ENCODE measurements at regions not wholly inside any gene's neighbourhood (a gene's known extent, or its start where the extent isn't known, plus 50 kb on each side); places are given as distances from the start of the nearest gene placed in this dataset.

DNA sequence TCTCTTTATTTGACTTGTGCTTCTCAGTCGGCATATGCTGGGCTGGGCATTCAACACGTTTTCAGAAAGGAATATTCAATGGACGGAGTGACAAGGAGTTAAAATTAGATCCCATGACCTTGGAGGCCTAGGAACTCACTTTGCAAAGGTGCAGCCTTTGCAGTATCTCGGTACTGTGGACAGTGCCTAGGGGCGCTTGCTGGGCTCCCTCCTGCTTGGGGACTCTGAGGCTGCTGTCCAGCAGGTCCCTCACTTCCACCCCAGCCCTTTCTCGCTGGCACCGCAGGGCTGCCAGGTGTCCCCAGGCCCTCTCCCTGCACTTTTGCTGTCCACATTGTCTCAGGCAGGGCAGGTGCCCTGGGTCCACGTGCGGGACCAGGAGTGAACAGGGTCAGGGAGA lies 255.5 kb upstream of the B3GAT1 start:
- no peaks in the 10 kb centered on the region for H3K36me3 ChIP-seq (ENCODE audit: control insufficient read depth in 2 of 2, insufficient read depth in 2 of 2, low read length in 2 of 2)
- no peak overlapping the region for H3K4me3 ChIP-seq (ENCODE audit: low read length in 2 of 2)
- peaks cover 3 to 9% of the 10 kb centered on the region in 2 donors for H3K27me3 ChIP-seq (ENCODE audit: control insufficient read depth in 1 of 2, insufficient read depth in 2 of 2, low read length in 2 of 2)
- H3K27ac ChIP-seq (ENCODE audit: low read length) = no peak overlapping the region
- peaks cover 0 to 5% of the 10 kb centered on the region in 2 donors for H3K9me3 ChIP-seq (ENCODE audit: control insufficient read depth in 2 of 2, low read length in 2 of 2)
- H3K9ac ChIP-seq (ENCODE audit: low read length in 2 of 2) = no peak overlapping the region
- no peaks in the 10 kb centered on the region for H3K4me1 ChIP-seq (ENCODE audit: control insufficient read depth, insufficient read depth, low read length)

DNA sequence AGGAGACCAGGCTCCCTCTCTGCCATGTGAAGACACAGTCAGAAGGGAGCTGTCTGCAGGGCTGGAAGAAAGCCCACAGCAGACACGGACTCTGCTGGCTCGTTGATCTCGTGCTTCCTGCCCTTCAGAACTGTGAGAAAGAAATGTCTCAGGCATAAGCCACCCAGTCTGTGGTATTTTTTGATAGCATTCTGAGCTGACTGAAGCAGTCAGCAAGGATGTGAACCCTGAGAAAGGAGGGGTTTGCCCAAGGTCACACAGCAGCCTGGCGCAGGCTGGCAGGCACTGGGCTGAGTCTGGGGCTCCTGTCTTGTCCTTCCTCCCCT lies 255.1 kb upstream of the B3GAT1 start:
- Histone ChIP-seq H3K4me3 (ENCODE audit: low read length in 2 of 2) (no peak overlapping the region), H3K27ac (ENCODE audit: low read length) (no peak overlapping the region), H3K9ac (ENCODE audit: low read length in 2 of 2) (no peak overlapping the region), H3K27me3 (ENCODE audit: control insufficient read depth in 1 of 2, insufficient read depth in 2 of 2, low read length in 2 of 2) (peaks cover 3 to 9% of the 10 kb centered on the region in 2 donors), H3K9me3 (ENCODE audit: control insufficient read depth in 2 of 2, low read length in 2 of 2) (peaks cover 0 to 5% of the 10 kb centered on the region in 2 donors), H3K36me3 (ENCODE audit: control insufficient read depth in 2 of 2, insufficient read depth in 2 of 2, low read length in 2 of 2) (no peaks in the 10 kb centered on the region), H3K4me1 (ENCODE audit: control insufficient read depth, insufficient read depth, low read length) (no peaks in the 10 kb centered on the region)

DNA sequence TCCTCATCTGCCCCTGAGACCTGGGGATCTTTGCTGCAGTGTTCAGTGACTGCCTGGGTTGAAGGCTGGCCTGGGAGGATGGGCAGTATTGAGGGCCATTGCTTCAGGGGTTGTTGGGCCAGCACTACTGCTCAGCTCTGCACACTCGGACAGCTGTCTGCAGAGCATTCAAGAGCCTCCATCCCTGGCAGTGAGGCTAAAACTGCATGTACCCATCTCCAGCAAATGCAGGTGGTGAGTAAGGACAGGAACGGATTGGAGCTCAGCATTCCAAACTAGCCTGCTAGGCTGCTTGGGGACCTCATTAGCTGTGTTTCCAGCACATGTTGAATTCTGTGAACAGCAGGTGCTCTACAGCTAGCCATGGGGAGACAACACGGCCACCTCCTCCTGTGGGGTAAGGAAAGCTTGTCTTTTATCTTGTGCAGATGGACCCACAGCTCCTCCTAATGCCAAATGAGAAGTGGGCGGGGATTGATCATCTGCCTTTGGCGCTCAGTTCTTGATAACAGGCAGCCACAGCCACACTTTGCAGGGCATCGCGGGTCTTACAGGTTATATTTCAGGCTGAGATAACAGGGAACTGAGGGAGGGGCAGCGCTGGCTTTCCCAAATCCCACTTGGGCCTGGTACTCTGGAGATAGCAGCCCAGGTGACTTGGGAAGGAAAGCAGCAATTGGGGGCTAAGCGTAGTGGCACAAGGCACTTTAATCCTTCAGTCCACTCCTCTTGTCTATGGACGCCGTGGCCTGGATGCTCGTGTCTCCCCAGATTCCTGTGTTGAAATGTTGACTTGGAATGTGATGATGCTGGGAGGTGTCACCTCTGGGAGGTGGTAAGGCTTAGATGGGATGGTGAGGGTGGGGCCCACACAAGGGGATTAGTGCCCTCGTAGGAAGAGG lies 254.5 kb upstream of the B3GAT1 start:
- Histone ChIP-seq H3K27ac (ENCODE audit: low read length) (no peak overlapping the region), H3K9ac (ENCODE audit: low read length in 2 of 2) (no peak overlapping the region), H3K9me3 (ENCODE audit: control insufficient read depth in 2 of 2, low read length in 2 of 2) (peaks cover 0 to 5% of the 10 kb centered on the region in 2 donors), H3K36me3 (ENCODE audit: control insufficient read depth in 2 of 2, insufficient read depth in 2 of 2, low read length in 2 of 2) (no peaks in the 10 kb centered on the region), H3K27me3 (ENCODE audit: control insufficient read depth in 1 of 2, insufficient read depth in 2 of 2, low read length in 2 of 2) (peaks cover 3 to 9% of the 10 kb centered on the region in 2 donors), H3K4me3 (ENCODE audit: low read length in 2 of 2) (no peak overlapping the region), H3K4me1 (ENCODE audit: control insufficient read depth, insufficient read depth, low read length) (no peaks in the 10 kb centered on the region)

DNA sequence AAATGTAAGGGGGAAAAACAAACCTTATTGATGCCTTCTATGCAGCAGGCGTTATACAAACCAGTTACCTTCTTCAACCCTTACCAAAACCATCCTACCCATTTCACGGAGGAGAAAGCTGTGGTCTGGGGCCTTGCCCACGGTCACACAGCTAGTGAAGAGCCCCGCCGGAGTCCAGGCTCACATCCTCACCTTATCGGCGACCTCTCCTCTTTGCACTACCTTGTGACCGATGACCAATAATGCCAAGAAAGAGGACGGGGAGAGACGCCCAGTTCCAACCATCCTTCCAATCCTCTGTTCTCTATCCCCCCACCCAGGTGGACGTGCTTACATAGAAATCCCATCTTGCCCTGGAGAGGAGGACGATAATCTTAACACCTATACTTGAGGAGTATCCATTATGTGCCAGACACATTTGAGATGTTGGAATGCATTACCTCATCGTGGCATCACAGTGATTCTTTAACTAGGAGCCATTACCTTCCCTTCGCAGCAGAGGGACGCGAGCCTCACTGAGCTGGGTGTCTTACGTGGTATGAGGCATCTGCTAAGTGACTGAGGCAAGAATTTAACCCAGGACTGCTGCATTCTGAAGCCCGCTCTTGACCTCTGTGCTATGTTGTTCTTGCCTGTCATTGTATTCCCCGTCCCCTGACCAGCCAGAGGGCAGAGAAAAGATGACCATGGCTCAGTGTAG lies 253.7 kb upstream of the B3GAT1 start:
- Histone ChIP-seq H3K4me3 (ENCODE audit: low read length in 2 of 2) (no peak overlapping the region), H3K27me3 (ENCODE audit: control insufficient read depth in 1 of 2, insufficient read depth in 2 of 2, low read length in 2 of 2) (peaks cover 3 to 7% of the 10 kb centered on the region in 2 donors), H3K9ac (ENCODE audit: low read length in 2 of 2) (no peak overlapping the region), H3K9me3 (ENCODE audit: control insufficient read depth in 2 of 2, low read length in 2 of 2) (peaks cover 0 to 5% of the 10 kb centered on the region in 2 donors), H3K4me1 (ENCODE audit: control insufficient read depth, insufficient read depth, low read length) (no peaks in the 10 kb centered on the region), H3K36me3 (ENCODE audit: control insufficient read depth in 2 of 2, insufficient read depth in 2 of 2, low read length in 2 of 2) (no peaks in the 10 kb centered on the region), H3K27ac (ENCODE audit: low read length) (no peak overlapping the region)

DNA sequence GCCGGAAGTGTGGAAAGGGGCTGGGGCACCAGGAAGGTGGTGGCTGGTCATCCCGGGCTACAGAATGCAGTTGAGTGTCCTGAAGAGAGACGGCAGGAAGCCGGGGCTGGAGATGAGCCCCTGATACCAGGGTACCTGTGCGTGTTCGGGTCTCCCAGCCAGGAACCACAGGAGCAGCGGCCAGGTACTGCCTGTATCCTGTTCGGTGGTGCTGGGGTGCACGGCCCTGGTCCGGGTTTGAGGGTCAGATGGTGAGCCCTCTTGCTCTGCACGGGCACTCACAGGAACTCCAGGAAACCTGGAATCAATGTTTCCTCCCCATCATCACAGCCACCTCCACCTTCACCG lies 253.1 kb upstream of the B3GAT1 start:
- no peaks in the 10 kb centered on the region for H3K4me1 ChIP-seq (ENCODE audit: control insufficient read depth, insufficient read depth, low read length)

DNA sequence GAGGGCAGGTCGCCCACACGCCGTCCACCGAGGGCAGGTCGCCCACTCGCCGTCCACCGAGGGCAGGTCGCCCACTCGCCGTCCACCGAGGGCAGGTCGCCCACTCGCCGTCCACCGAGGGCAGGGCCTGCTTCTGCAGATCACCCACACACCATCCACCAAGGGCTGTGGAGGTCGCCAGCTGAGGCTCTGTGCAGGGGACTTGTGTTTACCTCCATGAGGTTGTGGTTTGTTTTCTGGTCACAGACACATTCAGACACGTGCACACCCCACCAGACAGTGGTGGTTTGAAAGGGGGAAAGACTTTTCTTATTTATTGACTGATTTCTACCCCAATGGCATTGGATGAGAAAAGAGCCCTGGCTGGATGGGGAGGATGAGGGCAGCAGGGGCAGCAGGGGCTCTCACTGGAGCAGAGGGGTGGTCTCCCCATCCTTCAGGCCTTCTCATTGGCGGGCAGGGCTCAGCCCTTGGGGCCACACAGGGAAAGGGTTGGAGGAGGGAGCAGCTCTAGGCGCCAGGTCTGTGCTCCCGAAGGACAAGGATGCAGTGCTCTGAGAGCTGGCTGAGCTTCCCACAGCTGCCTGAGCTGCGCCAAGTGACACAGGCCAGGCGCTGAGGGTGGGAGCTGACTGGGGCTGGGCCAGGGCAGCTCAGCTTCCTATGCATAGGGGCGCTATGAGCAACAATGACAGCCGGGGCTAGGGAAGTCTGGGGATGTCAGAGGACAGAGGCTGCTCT lies 252.6 kb upstream of the B3GAT1 start:
- Histone ChIP-seq H3K27me3 (ENCODE audit: control insufficient read depth in 1 of 2, insufficient read depth in 2 of 2, low read length in 2 of 2) (peaks cover 0 to 5% of the 10 kb centered on the region in 2 donors), H3K9me3 (ENCODE audit: control insufficient read depth in 2 of 2, low read length in 2 of 2) (peaks cover 0 to 5% of the 10 kb centered on the region in 2 donors), H3K4me3 (ENCODE audit: low read length in 2 of 2) (no peak overlapping the region), H3K27ac (ENCODE audit: low read length) (no peak overlapping the region), H3K9ac (ENCODE audit: low read length in 2 of 2) (no peak overlapping the region), H3K36me3 (ENCODE audit: control insufficient read depth in 2 of 2, insufficient read depth in 2 of 2, low read length in 2 of 2) (no peaks in the 10 kb centered on the region), H3K4me1 (ENCODE audit: control insufficient read depth, insufficient read depth, low read length) (no peaks in the 10 kb centered on the region)

More for the DNA sequence above, 253.1 kb upstream of the B3GAT1 start:
- Histone ChIP-seq H3K27ac (ENCODE audit: low read length) (no peak overlapping the region), H3K27me3 (ENCODE audit: control insufficient read depth in 1 of 2, insufficient read depth in 2 of 2, low read length in 2 of 2) (peaks cover 3 to 7% of the 10 kb centered on the region in 2 donors), H3K36me3 (ENCODE audit: control insufficient read depth in 2 of 2, insufficient read depth in 2 of 2, low read length in 2 of 2) (no peaks in the 10 kb centered on the region), H3K4me3 (ENCODE audit: low read length in 2 of 2) (no peak overlapping the region), H3K9ac (ENCODE audit: low read length in 2 of 2) (no peak overlapping the region), H3K9me3 (ENCODE audit: control insufficient read depth in 2 of 2, low read length in 2 of 2) (peaks cover 0 to 5% of the 10 kb centered on the region in 2 donors)

DNA sequence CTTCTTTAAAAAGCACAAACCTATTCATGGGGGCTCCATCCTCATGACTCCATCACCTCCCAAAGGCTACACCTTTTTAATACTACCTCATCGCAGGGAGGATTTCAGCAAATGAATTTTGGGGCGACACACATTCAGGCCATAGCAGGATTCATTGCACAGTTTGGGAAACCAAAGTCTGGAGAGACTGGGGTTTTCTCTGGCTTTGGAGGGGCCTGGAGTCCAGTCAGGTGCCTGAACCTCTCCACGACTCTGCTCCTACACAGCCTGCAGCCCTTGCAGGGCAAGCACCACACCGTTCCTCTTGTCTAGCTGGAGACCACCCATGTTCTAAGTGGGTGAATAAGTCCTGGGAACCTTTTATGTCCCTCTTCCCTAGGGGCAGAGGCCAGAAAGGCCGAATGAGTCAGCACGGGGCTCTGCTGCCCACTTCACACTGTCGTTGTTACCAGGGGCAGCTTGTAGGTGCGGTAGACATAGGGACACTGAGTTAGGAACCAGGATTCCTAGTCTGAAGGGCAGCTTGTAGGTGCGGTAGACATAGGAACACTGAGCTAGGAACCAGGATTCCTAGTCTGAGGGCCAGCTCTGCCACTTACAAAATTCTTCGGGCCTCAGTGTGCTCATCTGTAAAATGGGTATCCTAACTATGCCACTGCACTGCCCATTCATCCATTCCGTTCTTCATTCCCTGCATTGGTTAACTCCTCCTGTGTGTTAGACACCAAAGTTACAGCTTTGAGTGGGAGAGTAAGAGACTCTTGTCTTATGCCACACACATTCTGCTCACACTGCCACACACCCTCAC lies 251.7 kb upstream of the B3GAT1 start:
- no peaks in the 10 kb centered on the region for H3K36me3 ChIP-seq (ENCODE audit: control insufficient read depth in 2 of 2, insufficient read depth in 2 of 2, low read length in 2 of 2)
- no peak overlapping the region for H3K9ac ChIP-seq (ENCODE audit: low read length in 2 of 2)

DNA sequence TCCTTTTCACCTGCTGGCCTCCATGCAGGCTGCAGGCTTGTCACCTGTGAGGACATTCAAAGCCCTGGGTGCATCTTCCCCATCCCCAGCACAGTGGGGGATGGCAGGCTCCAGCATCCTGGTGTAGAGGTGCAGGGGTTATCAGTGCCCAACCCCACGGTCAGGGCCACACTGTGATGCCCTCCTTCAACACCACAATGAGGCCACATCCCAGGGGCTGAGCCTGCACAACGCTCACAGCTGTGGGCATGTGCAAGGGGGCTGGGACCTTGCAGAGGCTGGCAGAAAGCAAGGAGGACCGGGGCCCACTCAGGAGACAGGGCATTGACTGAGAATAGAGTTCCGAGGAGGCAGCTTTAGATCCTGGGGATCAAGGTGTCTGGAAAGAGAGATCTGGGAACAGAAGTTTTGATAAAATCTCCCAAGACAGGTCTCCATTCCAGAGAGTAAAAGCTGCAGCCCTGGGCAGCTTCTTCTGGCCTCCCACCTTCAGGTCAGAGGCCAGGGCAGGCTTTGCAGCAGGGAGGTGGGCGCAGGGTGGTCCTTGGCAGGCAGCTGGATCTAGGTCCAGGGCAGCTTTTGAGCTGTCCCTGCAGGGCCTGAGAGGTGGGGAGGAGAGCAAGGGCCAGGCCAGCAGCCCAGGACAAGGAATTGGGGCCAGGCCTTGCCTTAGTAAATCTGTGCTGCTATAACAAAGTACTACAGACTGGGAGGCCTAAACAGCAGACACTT lies 250.8 kb upstream of the B3GAT1 start:
- no peaks in the 10 kb centered on the region for H3K4me1 ChIP-seq (ENCODE audit: control insufficient read depth, insufficient read depth, low read length)
- H3K27ac ChIP-seq (ENCODE audit: low read length) = no peak overlapping the region
- peaks cover 0 to 7% of the 10 kb centered on the region in 2 donors for H3K9me3 ChIP-seq (ENCODE audit: control insufficient read depth in 2 of 2, low read length in 2 of 2)
- H3K36me3 ChIP-seq (ENCODE audit: control insufficient read depth in 2 of 2, insufficient read depth in 2 of 2, low read length in 2 of 2) = no peaks in the 10 kb centered on the region
- no peak overlapping the region for H3K4me3 ChIP-seq (ENCODE audit: low read length in 2 of 2)
- H3K9ac ChIP-seq (ENCODE audit: low read length in 2 of 2) = no peak overlapping the region
- H3K27me3 ChIP-seq (ENCODE audit: control insufficient read depth in 1 of 2, insufficient read depth in 2 of 2, low read length in 2 of 2) = peaks cover 0 to 2% of the 10 kb centered on the region in 2 donors

More for the DNA sequence above, 251.7 kb upstream of the B3GAT1 start:
- no peak overlapping the region for H3K4me3 ChIP-seq (ENCODE audit: low read length in 2 of 2)
- H3K27ac ChIP-seq (ENCODE audit: low read length) = no peak overlapping the region
- H3K27me3 ChIP-seq (ENCODE audit: control insufficient read depth in 1 of 2, insufficient read depth in 2 of 2, low read length in 2 of 2) = no peaks in the 10 kb centered on the region
- H3K9me3 ChIP-seq (ENCODE audit: control insufficient read depth in 2 of 2, low read length in 2 of 2) = peaks cover 0 to 5% of the 10 kb centered on the region in 2 donors
- no peaks in the 10 kb centered on the region for H3K4me1 ChIP-seq (ENCODE audit: control insufficient read depth, insufficient read depth, low read length)

DNA sequence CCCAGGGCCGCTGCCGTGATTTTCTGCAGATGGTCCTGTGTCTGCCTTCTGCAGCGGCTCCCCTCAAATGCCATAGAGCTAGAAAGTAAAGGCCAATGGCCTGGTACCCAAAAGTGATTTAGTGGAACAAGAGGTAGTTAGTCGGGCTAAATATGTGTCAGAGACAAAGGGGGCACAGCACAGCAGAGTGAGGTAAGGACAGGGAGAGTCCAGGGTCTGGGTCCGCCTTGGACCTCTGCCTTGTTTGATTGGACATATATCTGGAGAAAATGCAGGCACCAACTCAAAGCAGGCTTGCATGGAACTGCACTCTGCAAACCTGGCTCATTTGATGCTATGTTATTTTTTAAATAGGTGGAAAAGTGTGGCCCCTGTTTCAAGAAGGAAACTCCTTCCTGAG lies 249.6 kb upstream of the B3GAT1 start:
- no peak overlapping the region for H3K9ac ChIP-seq (ENCODE audit: low read length in 2 of 2)
- H3K27ac ChIP-seq (ENCODE audit: low read length) = no peak overlapping the region
- no peak overlapping the region for H3K4me3 ChIP-seq (ENCODE audit: low read length in 2 of 2)
- H3K4me1 ChIP-seq (ENCODE audit: control insufficient read depth, insufficient read depth, low read length) = no peaks in the 10 kb centered on the region
- peaks cover 0 to 2% of the 10 kb centered on the region in 2 donors for H3K27me3 ChIP-seq (ENCODE audit: control insufficient read depth in 1 of 2, insufficient read depth in 2 of 2, low read length in 2 of 2)
- H3K9me3 ChIP-seq (ENCODE audit: control insufficient read depth in 2 of 2, low read length in 2 of 2) = peaks cover 0 to 2% of the 10 kb centered on the region in 2 donors
- H3K36me3 ChIP-seq (ENCODE audit: control insufficient read depth in 2 of 2, insufficient read depth in 2 of 2, low read length in 2 of 2) = no peaks in the 10 kb centered on the region

Measured in stomach smooth muscle (tissue), 2 donors.